ENCODE measurements at regions not wholly inside any gene's neighbourhood (a gene's known extent, or its start where the extent isn't known, plus 50 kb on each side); places are given as distances from the start of the nearest gene placed in this dataset.

- Histone ChIP-seq H3K4me1 (ENCODE audit: low read length) (no peaks in the 10 kb centered on the region), H2AFZ (ENCODE audit: low read length) (no peak overlapping the region), H3K9me3 (replicated peaks; ENCODE audit: insufficient read depth, low read length) (no peaks in the 10 kb centered on the region), H3K36me3 (replicated peaks; ENCODE audit: insufficient read depth, low read length) (no peaks in the 10 kb centered on the region), H3K79me2 (ENCODE audit: low read length) (no peaks in the 10 kb centered on the region), H4K20me1 (ENCODE audit: insufficient read depth, low read length) (no peaks in the 10 kb centered on the region), H3K4me3 (ENCODE audit: low read length) (no peak overlapping the region), H3K27me3 (replicated peaks; ENCODE audit: insufficient read depth, low read length) (peaks cover 26% of the 10 kb centered on the region; the same call in 1 of the 2 replicates), H3K9ac (ENCODE audit: low read length) (no peak overlapping the region), H3F3A (ENCODE audit: insufficient read depth, low read length) (no peaks in the 10 kb centered on the region), H3K4me2 (ENCODE audit: low read depth, low read length) (no peak overlapping the region), H3K27ac (ENCODE audit: low read length) (no peak overlapping the region), H3K9me2 (replicated peaks; ENCODE audit: insufficient read depth, low read length) (no peaks in the 10 kb centered on the region)
- TF ChIP-seq EZH2 (optimal IDR thresholded peaks at IDR 0.05; ENCODE audit: low read depth, low read length) (no peak), EZH2phosphoT487 (IDR thresholded peaks at IDR 0.05; ENCODE audit: low read length) (no peak)
- TF ChIP-seq, protein P1, sequence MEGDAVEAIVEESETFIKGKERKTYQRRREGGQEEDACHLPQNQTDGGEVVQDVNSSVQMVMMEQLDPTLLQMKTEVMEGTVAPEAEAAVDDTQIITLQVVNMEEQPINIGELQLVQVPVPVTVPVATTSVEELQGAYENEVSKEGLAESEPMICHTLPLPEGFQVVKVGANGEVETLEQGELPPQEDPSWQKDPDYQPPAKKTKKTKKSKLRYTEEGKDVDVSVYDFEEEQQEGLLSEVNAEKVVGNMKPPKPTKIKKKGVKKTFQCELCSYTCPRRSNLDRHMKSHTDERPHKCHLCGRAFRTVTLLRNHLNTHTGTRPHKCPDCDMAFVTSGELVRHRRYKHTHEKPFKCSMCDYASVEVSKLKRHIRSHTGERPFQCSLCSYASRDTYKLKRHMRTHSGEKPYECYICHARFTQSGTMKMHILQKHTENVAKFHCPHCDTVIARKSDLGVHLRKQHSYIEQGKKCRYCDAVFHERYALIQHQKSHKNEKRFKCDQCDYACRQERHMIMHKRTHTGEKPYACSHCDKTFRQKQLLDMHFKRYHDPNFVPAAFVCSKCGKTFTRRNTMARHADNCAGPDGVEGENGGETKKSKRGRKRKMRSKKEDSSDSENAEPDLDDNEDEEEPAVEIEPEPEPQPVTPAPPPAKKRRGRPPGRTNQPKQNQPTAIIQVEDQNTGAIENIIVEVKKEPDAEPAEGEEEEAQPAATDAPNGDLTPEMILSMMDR (IDR thresholded peaks at IDR 0.05; ENCODE audit: low read length): no peak
- no peak for DNase-seq
These were observed 94.0 kb upstream of the PPP2R2D start for GRCh38 chr10:131806646-131807317.

DNA sequence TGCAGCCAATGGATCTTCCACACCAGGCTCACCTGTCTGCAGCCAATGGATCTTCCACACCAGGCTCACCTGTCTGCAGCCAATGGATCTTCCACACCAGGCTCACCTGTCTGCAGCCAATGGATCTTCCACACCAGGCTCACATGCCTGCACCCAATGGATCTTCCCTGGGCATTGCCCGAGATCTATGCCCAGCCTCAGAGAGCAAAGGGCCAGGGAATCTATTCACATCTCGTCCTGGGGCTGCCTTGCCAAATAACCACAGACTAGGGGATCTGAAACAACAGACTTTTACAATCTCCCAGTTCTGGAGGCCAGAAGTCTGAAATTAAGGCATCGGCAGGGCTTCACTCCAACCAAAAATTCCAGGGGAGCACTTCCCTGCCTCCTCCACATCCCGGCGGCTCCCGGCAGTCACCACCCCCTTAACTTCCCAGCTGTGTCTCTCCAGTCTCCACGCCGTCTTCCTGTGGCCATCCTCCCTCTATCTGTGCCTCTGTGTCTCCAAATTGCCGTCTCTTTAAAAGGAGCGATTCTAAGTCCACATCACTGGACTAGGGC is 92.4 kb upstream of the PPP2R2D start:
- Histone ChIP-seq H2AFZ (ENCODE audit: low read length) (no peak overlapping the region), H3K9me2 (replicated peaks; ENCODE audit: insufficient read depth, low read length) (no peaks in the 10 kb centered on the region), H3K27ac (ENCODE audit: low read length) (no peak overlapping the region), H4K20me1 (ENCODE audit: insufficient read depth, low read length) (no peaks in the 10 kb centered on the region), H3K79me2 (ENCODE audit: low read length) (no peaks in the 10 kb centered on the region), H3K4me1 (ENCODE audit: low read length) (no peaks in the 10 kb centered on the region), H3K4me3 (ENCODE audit: low read length) (no peak overlapping the region), H3K9me3 (replicated peaks; ENCODE audit: insufficient read depth, low read length) (no peaks in the 10 kb centered on the region), H3F3A (ENCODE audit: insufficient read depth, low read length) (no peaks in the 10 kb centered on the region), H3K27me3 (replicated peaks; ENCODE audit: insufficient read depth, low read length) (peaks cover 19% of the 10 kb centered on the region; the same call in 1 of the 2 replicates), H3K36me3 (replicated peaks; ENCODE audit: insufficient read depth, low read length) (no peaks in the 10 kb centered on the region), H3K9ac (ENCODE audit: low read length) (no peak overlapping the region), H3K4me2 (ENCODE audit: low read depth, low read length) (no peak overlapping the region)
- no peak for DNase-seq
- no peak for TF ChIP-seq EZH2phosphoT487 (IDR thresholded peaks at IDR 0.05; ENCODE audit: low read length)
- TF ChIP-seq, protein P1 (IDR thresholded peaks at IDR 0.05; ENCODE audit: low read length): no peak

GRCh38 chr10:131810036-131810804 is 90.6 kb upstream of the PPP2R2D start:
- Histone ChIP-seq H3K9me2 (replicated peaks; ENCODE audit: insufficient read depth, low read length) (no peaks in the 10 kb centered on the region), H4K20me1 (ENCODE audit: insufficient read depth, low read length) (no peaks in the 10 kb centered on the region), H3K27ac (ENCODE audit: low read length) (no peak overlapping the region), H3K36me3 (replicated peaks; ENCODE audit: insufficient read depth, low read length) (no peaks in the 10 kb centered on the region), H3K4me3 (ENCODE audit: low read length) (no peak overlapping the region), H3K27me3 (replicated peaks; ENCODE audit: insufficient read depth, low read length) (peaks cover 1% of the 10 kb centered on the region; the same call in 1 of the 2 replicates), H3K9me3 (replicated peaks; ENCODE audit: insufficient read depth, low read length) (no peaks in the 10 kb centered on the region), H3K9ac (ENCODE audit: low read length) (no peak overlapping the region), H3F3A (ENCODE audit: insufficient read depth, low read length) (no peaks in the 10 kb centered on the region), H2AFZ (ENCODE audit: low read length) (no peak overlapping the region), H3K4me1 (ENCODE audit: low read length) (no peaks in the 10 kb centered on the region), H3K4me2 (ENCODE audit: low read depth, low read length) (no peak overlapping the region), H3K79me2 (ENCODE audit: low read length) (no peaks in the 10 kb centered on the region)
- no peak for DNase-seq
- TF ChIP-seq EZH2 (optimal IDR thresholded peaks at IDR 0.05; ENCODE audit: low read depth, low read length): no peak
- TF ChIP-seq, protein P1 (IDR thresholded peaks at IDR 0.05; ENCODE audit: low read length): no peak
- no peak for TF ChIP-seq EZH2phosphoT487 (IDR thresholded peaks at IDR 0.05; ENCODE audit: low read length)

Measured in MM.1S (cell line).